ENCODE measurements at regions not wholly inside any gene's neighbourhood (a gene's known extent, or its start where the extent isn't known, plus 50 kb on each side); places are given as distances from the start of the nearest gene placed in this dataset.

DNA sequence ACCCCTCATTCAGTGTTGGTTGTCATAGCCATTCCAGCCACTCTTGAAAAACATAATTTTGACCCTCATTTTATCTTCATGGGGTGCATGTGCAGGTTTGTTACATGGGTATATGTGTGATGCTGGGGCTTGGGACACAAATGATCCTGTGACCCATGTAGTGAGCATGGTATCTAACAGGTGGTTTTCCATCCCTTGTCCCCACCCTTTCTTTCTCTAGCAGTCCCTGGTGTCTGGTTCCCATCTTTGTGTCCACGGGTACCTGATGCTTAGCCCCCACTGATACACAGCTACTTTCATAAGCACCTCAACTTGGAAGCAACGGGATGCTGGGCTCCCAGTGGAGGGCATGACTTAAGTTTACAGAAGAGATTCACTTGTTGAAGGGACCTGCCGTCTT lies 373.5 kb downstream of the UQCRFS1 start:
- Histone ChIP-seq H3K4me2 (no peak overlapping the region), H3K4me3 (no peak overlapping the region), H3K9me3 (ENCODE audit: insufficient read depth, low read depth) (no peaks in the 10 kb centered on the region), H3K27me3 (ENCODE audit: insufficient read depth, low read depth) (peaks cover 60% of the 10 kb centered on the region), H2AFZ (no peak overlapping the region), H3K79me2 (ENCODE audit: low read depth) (no peaks in the 10 kb centered on the region), H3K4me1 (replicated peaks; ENCODE audit: insufficient read depth) (no peaks in the 10 kb centered on the region), H3K27ac (no peak overlapping the region), H3F3A (ENCODE audit: insufficient read depth, low read depth) (no peaks in the 10 kb centered on the region), H3K9me2 (ENCODE audit: insufficient read depth) (no peaks in the 10 kb centered on the region), H4K20me1 (ENCODE audit: insufficient read depth) (no peaks in the 10 kb centered on the region), H3K36me3 (ENCODE audit: low read depth) (no peaks in the 10 kb centered on the region)
- BruUV-seq (replicated peaks) = no TSS peak
- ChIA-PET POLR2A (ENCODE audit: unreplicated experiment) (no interaction called here), CTCF (no interaction called here)
- TF ChIP-seq, protein P1, sequence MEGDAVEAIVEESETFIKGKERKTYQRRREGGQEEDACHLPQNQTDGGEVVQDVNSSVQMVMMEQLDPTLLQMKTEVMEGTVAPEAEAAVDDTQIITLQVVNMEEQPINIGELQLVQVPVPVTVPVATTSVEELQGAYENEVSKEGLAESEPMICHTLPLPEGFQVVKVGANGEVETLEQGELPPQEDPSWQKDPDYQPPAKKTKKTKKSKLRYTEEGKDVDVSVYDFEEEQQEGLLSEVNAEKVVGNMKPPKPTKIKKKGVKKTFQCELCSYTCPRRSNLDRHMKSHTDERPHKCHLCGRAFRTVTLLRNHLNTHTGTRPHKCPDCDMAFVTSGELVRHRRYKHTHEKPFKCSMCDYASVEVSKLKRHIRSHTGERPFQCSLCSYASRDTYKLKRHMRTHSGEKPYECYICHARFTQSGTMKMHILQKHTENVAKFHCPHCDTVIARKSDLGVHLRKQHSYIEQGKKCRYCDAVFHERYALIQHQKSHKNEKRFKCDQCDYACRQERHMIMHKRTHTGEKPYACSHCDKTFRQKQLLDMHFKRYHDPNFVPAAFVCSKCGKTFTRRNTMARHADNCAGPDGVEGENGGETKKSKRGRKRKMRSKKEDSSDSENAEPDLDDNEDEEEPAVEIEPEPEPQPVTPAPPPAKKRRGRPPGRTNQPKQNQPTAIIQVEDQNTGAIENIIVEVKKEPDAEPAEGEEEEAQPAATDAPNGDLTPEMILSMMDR (conservative IDR thresholded peaks at IDR 0.05) = no peak
- no peak for TF ChIP-seq EZH2 (IDR thresholded peaks at IDR 0.05; ENCODE audit: low read depth)
- DNase-seq = no peak
- intact Hi-C loops (cut with micrococcal nuclease; ENCODE audit: unreplicated experiment) = no loop called here

DNA sequence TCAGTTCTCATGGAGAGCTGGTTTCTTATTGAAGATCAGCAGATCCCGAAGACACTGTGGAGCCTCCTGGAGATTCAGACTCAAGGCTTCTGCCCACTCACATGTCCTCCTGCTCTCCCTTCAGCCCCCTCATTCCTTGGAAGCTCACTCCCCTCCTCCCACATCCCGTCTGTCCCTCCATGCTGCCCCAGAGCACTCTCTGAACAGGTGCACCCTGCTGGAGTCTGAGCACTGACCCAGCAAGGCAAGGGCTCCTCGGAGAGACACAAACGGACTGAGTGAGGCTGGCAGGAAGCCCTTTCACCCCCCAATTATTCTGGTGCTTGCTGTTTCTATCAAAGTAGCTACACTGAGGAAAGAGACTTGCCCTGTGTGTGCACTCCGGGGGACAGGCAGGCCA lies 374.0 kb downstream of the UQCRFS1 start:
- Histone ChIP-seq H3K4me2 (no peak overlapping the region), H3F3A (ENCODE audit: insufficient read depth, low read depth) (no peaks in the 10 kb centered on the region), H3K9me3 (ENCODE audit: insufficient read depth, low read depth) (no peaks in the 10 kb centered on the region), H3K9me2 (ENCODE audit: insufficient read depth) (no peaks in the 10 kb centered on the region), H4K20me1 (ENCODE audit: insufficient read depth) (no peaks in the 10 kb centered on the region), H2AFZ (no peak overlapping the region), H3K79me2 (ENCODE audit: low read depth) (no peaks in the 10 kb centered on the region), H3K27me3 (ENCODE audit: insufficient read depth, low read depth) (peaks cover 60% of the 10 kb centered on the region), H3K27ac (no peak overlapping the region), H3K4me1 (replicated peaks; ENCODE audit: insufficient read depth) (no peaks in the 10 kb centered on the region), H3K4me3 (no peak overlapping the region), H3K36me3 (ENCODE audit: low read depth) (no peaks in the 10 kb centered on the region)
- TF ChIP-seq, protein P1 (conservative IDR thresholded peaks at IDR 0.05) = no peak
- no peak for TF ChIP-seq EZH2 (IDR thresholded peaks at IDR 0.05; ENCODE audit: low read depth)
- intact Hi-C loops (cut with micrococcal nuclease; ENCODE audit: unreplicated experiment) = no loop called here
- DNase-seq = no peak
- ChIA-PET POLR2A (ENCODE audit: unreplicated experiment) (interaction anchor here (0.5 kb wide), 1 partner anchor 25 kb away, joined by 6 read pairs; no protein-coding TSS in a partner anchor), CTCF (no interaction called here)
- BruUV-seq (replicated peaks) = no TSS peak

DNA sequence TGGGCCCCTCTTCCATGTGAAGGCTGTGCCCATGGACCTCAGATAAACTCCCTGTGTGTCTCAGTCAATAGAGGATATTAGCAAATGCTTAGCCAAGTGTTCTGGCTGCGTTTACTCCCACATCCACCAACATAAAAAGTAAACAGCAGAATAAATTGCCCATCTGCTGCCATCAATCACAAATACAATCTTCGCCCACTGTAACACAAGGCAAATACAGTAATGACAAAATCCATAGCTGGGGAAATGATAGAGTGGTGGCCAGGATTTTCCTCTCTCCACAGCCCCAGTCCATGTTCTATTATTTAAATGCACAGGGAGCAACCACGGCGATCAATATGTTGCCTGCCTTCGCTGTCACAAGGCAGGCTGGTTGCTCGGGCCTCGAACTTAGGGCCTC lies 376.5 kb downstream of the UQCRFS1 start:
- Histone ChIP-seq H2AFZ (no peak overlapping the region), H3F3A (ENCODE audit: insufficient read depth, low read depth) (no peaks in the 10 kb centered on the region), H3K9me3 (ENCODE audit: insufficient read depth, low read depth) (no peaks in the 10 kb centered on the region), H3K9me2 (ENCODE audit: insufficient read depth) (no peaks in the 10 kb centered on the region), H3K36me3 (ENCODE audit: low read depth) (no peaks in the 10 kb centered on the region), H3K4me1 (replicated peaks; ENCODE audit: insufficient read depth) (no peaks in the 10 kb centered on the region), H3K27me3 (ENCODE audit: insufficient read depth, low read depth) (peaks cover 76% of the 10 kb centered on the region), H3K79me2 (ENCODE audit: low read depth) (no peaks in the 10 kb centered on the region), H3K4me3 (no peak overlapping the region), H3K27ac (no peak overlapping the region), H3K4me2 (no peak overlapping the region), H4K20me1 (ENCODE audit: insufficient read depth) (no peaks in the 10 kb centered on the region)
- no TSS peak for BruUV-seq (replicated peaks)
- TF ChIP-seq, protein P1 (conservative IDR thresholded peaks at IDR 0.05) = no peak
- TF ChIP-seq EZH2 (IDR thresholded peaks at IDR 0.05; ENCODE audit: low read depth) = no peak
- ChIA-PET CTCF (no interaction called here), POLR2A (ENCODE audit: unreplicated experiment) (no interaction called here)
- DNase-seq = no peak
- intact Hi-C loops (cut with micrococcal nuclease; ENCODE audit: unreplicated experiment) = no loop called here

Data from PC-9 (cell line).